Body of pancreas (tissue), 4 donors: ENCODE measurements at regions not wholly inside any gene's neighbourhood (a gene's known extent, or its start where the extent isn't known, plus 50 kb on each side); places are given as distances from the start of the nearest gene placed in this dataset.

Experiments
- ATAC-seq: fragments of 150-250 bp; one replicate; pipeline ENCODE4 v1.9.1; 2016
- DNase-seq, 4 donors: peaks; one replicate each; pipeline ENCODE4 v3.0.0-alpha.2; 2019
- H3K27ac ChIP-seq, 4 donors: fragments of 200-600 bp; sonication (generic); 1 replicate in 3 of 4; 2 replicates in 1 of 4; pipeline versions ENCODE4 v1.5.1 to v1.6.1; 2016 to 2019; ENCODE audit warnings: mild to moderate bottlenecking in 1 of 4, mixed read lengths in 1 of 4, moderate library complexity in 1 of 4
- H3K27me3 ChIP-seq, 2 donors: fragments of 200-600 bp; sonication (generic); one replicate each; pipeline ENCODE4 v1.6.0; 2016; ENCODE audit warnings: mild to moderate bottlenecking in 1 of 2
- H3K36me3 ChIP-seq, 2 donors: fragments of 200-600 bp; sonication (generic); replicated peaks in 1 of 2; 2 replicates each; pipeline ENCODE4 v1.5.1; 2016; ENCODE audit warnings: low read depth in 2 of 2; ENCODE audit not compliant: insufficient read depth in 1 of 2
- H3K4me1 ChIP-seq: fragments of 200-600 bp; sonication (generic); one replicate; pipeline ENCODE4 v1.6.0; 2016
- H3K4me3 ChIP-seq, 2 donors: fragments of 200-600 bp; sonication (generic); 1 replicate in 1 of 2; 2 replicates in 1 of 2; pipeline ENCODE4 v1.5.1; 2016 to 2019
- H3K9me3 ChIP-seq, 3 donors: fragments of 200-600 bp; sonication (generic); 1 replicate in 2 of 3; 2 replicates in 1 of 3; pipeline ENCODE4 v1.5.1; 2016
- CTCF ChIP-seq, 7 experiments: fragments of 450-650 bp in 4 of 7; fragments of 200-600 bp in 3 of 7; sonication (generic) in 3 of 7; IDR thresholded peaks; one replicate each; pipeline ENCODE4 v1.5.1; 2016 to 2019; ENCODE audit warnings: antibody characterized with exemption in 7 of 7
- POLR2A ChIP-seq, 3 donors: fragments of 450-650 bp; IDR thresholded peaks; one replicate each; pipeline ENCODE4 v1.6.1; 2016; ENCODE audit warnings: antibody characterized with exemption in 3 of 3, mild to moderate bottlenecking in 2 of 3
- WGBS, 2 donors: methylation state at CpG; one replicate each; pipeline ENCODE4 v1.1.5; 2017; 5-methylcytosine and 5-hydroxymethylcytosine counted together
- intact Hi-C: fragments of 100-400 bp; cut with DNase I; formaldehyde crosslinking; loops from one replicate; pipeline ENCODE4 v1.15.1; 2023

DNA sequence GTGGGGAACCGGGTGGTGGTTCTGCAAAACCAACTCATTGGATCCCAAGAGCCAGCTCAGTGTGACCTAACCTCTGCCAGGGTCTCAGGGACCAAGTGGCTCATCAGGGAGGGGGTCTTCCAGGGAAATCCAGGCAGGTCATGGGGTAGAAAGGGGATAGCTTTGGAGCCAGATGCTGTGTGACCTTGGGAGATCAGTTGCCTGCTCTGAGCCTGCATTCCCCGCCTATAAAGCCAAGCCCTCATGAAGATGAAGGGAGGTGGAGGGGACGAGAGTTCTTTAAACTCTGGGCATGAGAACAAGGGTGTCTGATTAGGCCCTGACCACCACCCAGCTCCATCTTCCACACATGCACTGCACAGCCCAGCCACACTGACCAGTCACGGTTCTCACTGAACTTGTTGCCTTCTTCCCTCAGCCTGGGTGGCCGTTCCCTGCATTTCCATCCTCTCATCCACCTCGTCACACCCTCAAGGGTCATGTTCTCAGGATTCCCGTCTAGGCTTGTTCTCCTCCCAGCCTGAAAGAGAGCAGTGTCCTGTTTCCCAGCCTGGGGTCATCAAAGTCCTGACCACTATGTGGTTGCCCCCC lies 475.5 kb downstream of the TBC1D22A start:
- ATAC-seq (no peak), DNase-seq (no peak)
- Histone ChIP-seq H3K4me3 (no peak overlapping the region), H3K27ac (no peak overlapping the region), H3K9me3 (peaks cover 0 to 10% (median 0%) of the 10 kb centered on the region in 3 donors), H3K4me1 (no peaks in the 10 kb centered on the region), H3K27me3 (no peaks in the 10 kb centered on the region), H3K36me3 (no peaks in the 10 kb centered on the region)
- TF ChIP-seq POLR2A (IDR thresholded peaks at IDR 0.05) (no peak), CTCF (IDR thresholded peaks at IDR 0.05) (no peak)
- WGBS, 2 donors, result 75 to 78% methylated on average over 7 of the region's 7 CpGs
- intact Hi-C loops, result no loop called here

- no peak for DNase-seq
- H3K36me3 ChIP-seq, result no peaks in the 10 kb centered on the region
- peaks cover 0 to 17% (median 0%) of the 10 kb centered on the region in 3 donors for H3K9me3 ChIP-seq
- no peaks in the 10 kb centered on the region for H3K4me1 ChIP-seq
- ATAC-seq, result no peak
- TF ChIP-seq CTCF (IDR thresholded peaks at IDR 0.05), result no peak
- TF ChIP-seq POLR2A (IDR thresholded peaks at IDR 0.05), result no peak
- H3K27me3 ChIP-seq, result no peaks in the 10 kb centered on the region
- H3K4me3 ChIP-seq, result no peak overlapping the region
- no peak overlapping the region for H3K27ac ChIP-seq
- intact Hi-C loops, result no loop called here
- WGBS, 2 donors, result 70 to 81% methylated on average over 1 of the region's 1 CpG
Observed at GRCh38 chr22:47236718-47237117, 474.3 kb downstream of the TBC1D22A start.

GRCh38 chr22:47236161-47236560 lies 473.7 kb downstream of the TBC1D22A start:
- no peak for TF ChIP-seq POLR2A (IDR thresholded peaks at IDR 0.05)
- TF ChIP-seq CTCF (IDR thresholded peaks at IDR 0.05), result no peak
- no peak for DNase-seq
- intact Hi-C loops, result no loop called here
- Histone ChIP-seq H3K36me3 (no peaks in the 10 kb centered on the region), H3K4me3 (no peak overlapping the region), H3K27ac (no peak overlapping the region), H3K4me1 (no peaks in the 10 kb centered on the region), H3K9me3 (peaks cover 0 to 17% (median 0%) of the 10 kb centered on the region in 3 donors), H3K27me3 (no peaks in the 10 kb centered on the region)
- no peak for ATAC-seq
- WGBS, 2 donors, result 55 to 78% methylated on average over 2 of the region's 2 CpGs

DNA sequence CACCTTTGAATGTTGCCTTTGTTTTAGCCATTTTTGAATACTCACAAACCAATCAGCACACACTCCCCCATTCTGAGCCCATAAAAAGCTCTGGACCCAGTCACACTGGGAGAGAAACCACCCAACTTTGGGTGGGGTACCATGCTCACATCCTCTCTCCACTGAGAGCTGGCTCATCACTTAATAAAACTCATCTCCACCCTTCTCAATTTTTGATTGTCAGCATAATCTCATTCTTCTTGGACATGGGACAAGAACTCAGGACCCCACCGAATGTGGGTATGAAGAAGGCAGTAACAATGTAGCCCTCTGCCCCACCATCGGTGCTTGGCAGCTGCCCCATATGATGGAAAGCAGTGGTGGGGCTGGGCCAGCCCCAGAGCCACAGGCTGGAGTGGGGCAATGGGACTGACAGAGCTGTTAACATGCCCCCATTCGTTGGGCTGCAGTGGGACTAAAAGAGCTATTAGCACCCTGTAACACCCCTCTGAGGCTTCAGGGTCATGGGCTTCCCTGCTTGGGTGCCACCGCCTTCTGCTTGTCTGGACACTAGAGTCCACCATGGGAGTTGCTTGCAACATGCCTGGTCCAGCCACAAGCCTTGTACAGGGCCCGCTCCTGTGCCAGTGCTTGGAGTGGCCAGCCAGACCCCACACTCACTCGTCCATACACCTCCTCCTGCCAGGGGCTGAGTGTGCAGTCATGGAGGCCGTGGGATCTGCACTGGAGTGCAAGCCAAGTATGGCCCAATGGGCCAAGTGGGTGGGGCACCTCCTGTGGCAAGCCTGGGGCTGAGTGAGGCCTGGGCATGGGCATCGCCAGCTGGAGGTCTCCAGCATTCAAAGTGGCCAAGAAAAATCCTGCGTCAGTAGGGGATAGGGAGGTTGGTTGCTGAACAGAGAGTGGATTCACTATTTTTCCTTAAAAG lies 471.1 kb downstream of the TBC1D22A start:
- Histone ChIP-seq H3K27me3 (no peaks in the 10 kb centered on the region), H3K36me3 (no peaks in the 10 kb centered on the region), H3K27ac (no peak overlapping the region), H3K4me3 (no peak overlapping the region), H3K4me1 (no peaks in the 10 kb centered on the region), H3K9me3 (peaks cover 0 to 17% (median 0%) of the 10 kb centered on the region in 3 donors)
- DNase-seq, result no peak
- intact Hi-C loops, result no loop called here
- 63 to 84% methylated on average over 4 to 9 of the region's 9 CpGs for WGBS, 2 donors
- TF ChIP-seq POLR2A (IDR thresholded peaks at IDR 0.05) (no peak), CTCF (IDR thresholded peaks at IDR 0.05) (no peak)
- no peak for ATAC-seq
